Uterus (tissue), 2 donors: ENCODE measurements at regions not wholly inside any gene's neighbourhood (a gene's known extent, or its start where the extent isn't known, plus 50 kb on each side); places are given as distances from the start of the nearest gene placed in this dataset.

Experiments
- CTCF ChIP-seq, 4 experiments: fragments of 200-600 bp in 2 of 4; fragments of 450-650 bp in 2 of 4; sonication (generic) in 2 of 4; IDR thresholded peaks; one replicate each; pipeline ENCODE4 v1.5.1; 2016 to 2019; ENCODE audit warnings: antibody characterized with exemption in 4 of 4, mild to moderate bottlenecking in 2 of 4, moderate library complexity in 1 of 4
- POLR2A ChIP-seq, 2 donors: fragments of 450-650 bp; IDR thresholded peaks; one replicate each; pipeline ENCODE4 v1.6.1; 2016; ENCODE audit warnings: antibody characterized with exemption in 2 of 2, mild to moderate bottlenecking in 1 of 2, moderate library complexity in 1 of 2

DNA sequence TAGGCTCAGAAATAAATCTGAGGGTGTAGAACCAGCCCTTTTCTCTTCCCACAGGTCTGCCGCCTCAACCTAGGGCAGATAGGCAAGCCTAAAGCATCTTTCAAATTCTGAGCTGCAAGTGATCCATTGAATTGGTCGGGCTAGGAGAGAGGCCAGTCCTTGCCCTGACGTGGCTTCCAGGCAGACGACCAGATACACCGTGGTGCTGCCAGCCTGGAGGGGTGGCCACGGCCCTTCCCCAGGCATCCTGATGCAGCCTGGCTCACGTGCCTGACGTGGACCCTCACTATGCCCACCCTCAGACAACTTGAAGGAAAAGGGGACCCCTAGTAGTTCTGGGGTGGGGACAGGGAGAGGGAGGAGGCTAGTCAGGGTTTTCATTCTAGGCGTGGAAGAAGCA is 859.3 kb upstream of the KLHL1 start:
- no peak for TF ChIP-seq CTCF (IDR thresholded peaks at IDR 0.05)
- TF ChIP-seq POLR2A (IDR thresholded peaks at IDR 0.05): no peak
